HG02571 (cell line): ENCODE measurements at regions not wholly inside any gene's neighbourhood (a gene's known extent, or its start where the extent isn't known, plus 50 kb on each side); places are given as distances from the start of the nearest gene placed in this dataset.

Experiments
- ATAC-seq: cut with Tn5 transposase; IDR thresholded peaks from one replicate; pipeline ENCODE4 v1.9.1; 2021; ENCODE audit warnings: mild to moderate bottlenecking, moderate library complexity; ENCODE audit not compliant: unreplicated experiment

- ATAC-seq, result no peak
These were observed 403.8 kb upstream of the ID2 start for GRCh38 chr2:8277921-8278571.

DNA sequence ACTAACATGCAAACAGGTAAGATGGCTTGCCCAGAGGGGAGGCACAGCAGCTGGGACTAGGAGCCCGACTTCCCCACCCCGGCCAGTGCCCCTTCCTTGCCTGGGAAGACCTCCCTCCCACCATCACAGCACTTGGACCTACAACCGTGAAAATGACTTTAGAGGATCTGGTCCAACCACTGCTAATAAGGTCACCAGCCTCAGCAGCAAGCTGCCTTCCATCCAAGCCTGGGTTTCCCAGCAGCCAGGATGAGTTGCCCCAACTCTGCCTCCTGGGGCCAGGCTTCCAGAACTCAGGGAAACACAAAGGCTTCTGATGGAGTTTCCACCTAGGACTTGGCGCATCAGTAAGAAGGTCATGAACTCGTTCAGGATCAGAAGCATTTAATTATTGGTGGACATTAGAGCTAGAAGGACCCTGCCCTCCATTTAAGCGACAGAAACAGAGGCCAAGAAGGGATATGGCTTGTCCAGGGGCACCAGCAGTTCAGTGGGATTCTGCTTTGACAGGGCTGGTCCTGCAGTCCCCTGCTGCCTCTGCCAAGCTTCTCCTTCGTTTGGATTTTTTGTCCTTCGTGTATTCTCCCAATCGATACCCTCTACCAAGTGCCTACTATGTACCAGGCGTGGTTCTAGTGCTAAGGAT lies 403.0 kb upstream of the ID2 start:
- ATAC-seq, result no peak

GRCh38 chr2:8279506-8279905 lies 402.4 kb upstream of the ID2 start:
- no peak for ATAC-seq

GRCh38 chr2:8281234-8281633 lies 400.6 kb upstream of the ID2 start:
- no peak for ATAC-seq

DNA sequence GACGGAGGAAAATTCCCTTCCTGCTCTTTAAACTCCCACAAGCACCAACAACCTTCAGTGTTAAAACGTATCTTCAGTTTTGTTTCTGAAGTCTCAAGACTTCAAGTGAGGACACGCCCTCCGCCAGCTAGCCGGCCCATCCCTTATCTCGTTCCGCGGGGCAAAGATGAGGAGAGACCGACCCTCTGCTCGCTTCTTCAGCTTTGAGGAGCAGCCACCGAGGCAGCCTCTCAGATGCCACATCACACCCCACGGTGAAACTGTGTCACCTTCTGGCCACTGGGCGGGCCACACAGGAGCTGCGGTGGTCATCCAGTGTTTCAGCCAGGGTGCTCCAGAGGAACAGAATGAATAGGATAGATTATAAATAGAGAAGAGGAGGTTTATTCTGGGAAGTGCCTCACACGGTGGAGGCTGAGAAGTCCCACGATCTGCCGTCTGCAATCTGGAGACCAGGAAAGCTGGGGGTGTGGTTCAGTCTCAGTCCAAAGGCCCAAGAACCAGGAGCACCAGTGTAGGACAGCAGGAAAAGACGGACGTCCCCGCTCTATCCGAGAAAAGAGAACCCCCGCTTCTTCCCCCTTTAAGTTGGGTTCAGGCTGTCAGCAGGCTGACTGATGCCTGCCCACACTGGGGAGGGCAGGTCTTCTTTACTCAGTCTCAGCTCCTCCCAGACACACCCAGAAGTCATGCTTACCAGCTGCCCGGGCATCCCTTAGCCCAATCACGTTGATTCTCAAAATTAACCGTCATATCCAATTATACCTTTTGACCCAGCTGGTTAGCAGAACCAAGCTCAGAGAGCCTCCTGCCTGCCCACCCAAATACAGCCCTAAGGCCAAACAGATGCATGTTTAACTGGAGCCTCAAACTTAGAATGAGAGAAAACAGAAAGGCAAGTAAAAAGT lies 399.7 kb upstream of the ID2 start:
- ATAC-seq, result no peak

DNA sequence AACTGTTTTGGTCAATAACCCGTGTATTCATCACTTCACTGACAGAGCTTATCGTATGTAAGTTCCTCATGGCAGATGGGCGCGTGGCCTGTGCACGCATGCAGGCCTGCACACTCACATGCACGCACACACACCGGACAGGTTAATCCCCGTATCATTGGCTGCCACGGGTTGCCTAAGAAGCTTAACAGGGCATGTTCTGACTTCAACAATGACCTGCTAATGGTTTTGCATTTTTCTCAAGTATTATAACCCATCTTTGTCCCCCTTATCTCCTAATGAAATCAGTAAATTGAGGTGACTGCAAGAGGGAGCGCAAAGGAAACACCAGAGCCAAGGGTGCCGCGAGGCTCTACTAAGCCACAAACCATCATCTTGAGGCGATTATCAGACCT lies 399.0 kb upstream of the ID2 start:
- ATAC-seq, result no peak

DNA sequence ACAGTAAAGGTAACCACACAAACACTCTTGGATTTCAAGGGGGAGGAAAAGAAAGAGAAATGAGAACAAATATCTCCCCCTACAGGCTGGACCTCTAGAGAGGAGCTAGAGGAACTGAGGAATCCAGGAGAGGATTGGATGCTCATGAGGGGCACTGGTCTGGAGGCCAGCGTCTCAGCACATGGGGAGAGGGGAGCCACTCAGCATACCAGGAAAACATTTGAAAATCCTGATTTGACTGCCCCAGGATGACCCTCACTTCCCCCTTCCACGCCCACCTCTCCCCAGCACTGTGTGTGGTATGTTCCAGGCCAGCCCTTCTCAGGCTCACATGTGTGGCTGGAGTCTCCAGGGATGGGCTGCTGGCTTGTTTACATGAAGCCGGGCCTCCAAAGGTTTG lies 396.8 kb upstream of the ID2 start:
- no peak for ATAC-seq

DNA sequence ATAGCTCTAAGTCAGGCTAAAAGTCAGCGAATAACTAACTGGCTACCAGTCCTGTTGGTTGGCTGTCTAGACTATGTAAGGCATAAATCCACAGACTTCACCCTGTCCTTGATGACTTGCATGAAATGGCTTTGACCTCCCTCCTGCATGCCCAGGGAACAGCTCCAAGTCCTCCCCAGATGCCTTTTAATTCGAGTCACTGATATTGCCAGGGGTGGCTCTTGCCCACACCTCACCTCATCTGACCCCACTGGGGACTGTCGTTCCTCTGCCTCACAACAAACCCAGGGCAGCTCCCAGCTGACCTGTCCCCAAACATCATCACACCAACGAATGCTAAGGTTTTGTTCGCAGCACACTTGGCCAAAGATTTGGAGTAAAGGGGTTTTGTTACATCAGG lies 396.0 kb upstream of the ID2 start:
- ATAC-seq, result no peak

GRCh38 chr2:8288206-8288605 lies 393.6 kb upstream of the ID2 start:
- no peak for ATAC-seq

DNA sequence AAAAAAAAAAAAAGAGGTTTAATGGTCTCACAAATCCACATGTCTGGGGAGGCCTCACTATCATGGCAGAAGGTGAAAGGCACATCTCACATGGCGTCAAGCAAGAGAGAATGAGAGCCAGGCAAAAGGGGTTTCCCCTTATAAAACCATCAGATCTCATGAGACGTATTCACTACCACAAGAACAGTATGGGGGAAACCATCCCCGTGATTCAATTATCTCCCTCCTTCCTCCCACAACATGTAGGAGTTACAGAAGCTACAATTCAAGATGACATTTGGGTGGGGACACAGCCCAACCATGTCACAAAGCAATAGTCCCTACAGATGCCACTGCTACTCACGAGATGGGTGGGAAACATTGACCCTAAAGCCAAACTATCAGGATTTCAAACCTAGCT lies 392.7 kb upstream of the ID2 start:
- no peak for ATAC-seq

DNA sequence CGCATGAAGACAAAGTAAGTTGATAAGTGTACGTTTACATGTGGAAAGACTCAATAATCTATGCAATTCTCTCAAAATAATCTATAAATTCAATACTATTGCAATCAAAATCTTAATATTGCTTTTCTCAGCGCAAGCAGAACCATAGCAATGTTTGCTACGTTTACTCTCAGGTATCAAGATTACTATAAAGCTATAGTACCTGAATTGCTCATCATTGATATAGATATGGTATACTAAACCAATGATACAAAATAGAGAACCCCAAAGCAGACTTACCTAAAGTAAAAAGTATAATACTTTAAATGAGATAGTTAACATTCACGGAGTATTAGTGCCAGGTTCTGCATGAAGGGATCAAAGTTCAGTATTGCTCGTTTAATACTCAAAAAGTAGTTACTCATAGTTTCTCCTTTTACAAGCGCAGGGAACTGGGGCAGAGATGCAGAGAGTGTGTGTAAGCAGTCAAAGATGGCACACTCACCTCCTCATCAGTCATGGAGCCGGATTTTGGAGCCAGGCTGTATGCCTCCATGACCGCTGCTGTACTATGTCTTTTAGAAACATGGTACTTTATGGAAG lies 391.0 kb upstream of the ID2 start:
- ATAC-seq, result no peak

GRCh38 chr2:8296306-8296705 lies 385.6 kb upstream of the ID2 start:
- ATAC-seq, result no peak

DNA sequence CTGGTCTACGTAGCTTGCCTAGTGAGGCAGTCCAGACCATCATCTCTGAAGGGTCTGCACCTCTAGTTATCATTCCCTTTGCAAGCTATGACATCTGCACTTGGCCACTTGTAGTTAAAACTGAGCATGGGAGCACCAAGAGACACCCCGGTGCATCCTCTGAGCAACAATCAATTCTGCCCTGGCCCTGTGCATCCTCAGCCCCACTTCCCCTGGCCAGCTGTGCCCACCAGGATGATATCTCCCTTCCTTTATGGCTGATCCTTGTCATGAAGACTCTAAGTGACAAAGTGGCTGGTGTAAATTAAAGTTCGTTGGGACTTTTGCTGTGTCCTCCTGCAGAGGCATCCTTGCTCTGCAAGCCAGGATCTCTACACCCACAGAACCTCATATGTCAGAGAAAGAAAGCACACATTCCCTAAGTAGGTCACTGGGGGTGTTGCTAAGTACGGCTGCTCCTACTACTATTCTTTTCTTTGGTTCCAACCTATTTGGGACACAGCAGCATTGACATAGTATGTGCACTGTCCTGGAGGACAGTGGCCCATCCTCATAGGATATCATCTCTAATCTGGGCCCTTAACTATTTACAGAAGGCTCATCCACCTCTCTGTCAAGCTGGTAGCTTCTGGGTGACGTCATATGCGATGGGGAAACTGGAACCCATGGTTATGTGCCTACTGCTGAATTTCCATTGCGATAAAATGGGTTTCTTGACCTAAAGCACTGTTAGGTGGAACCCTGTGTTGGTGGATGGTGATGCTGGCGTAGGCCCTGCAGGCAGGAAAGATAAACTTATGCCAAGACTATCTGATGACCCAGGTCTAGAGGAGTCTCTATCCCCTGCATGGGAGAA lies 384.3 kb upstream of the ID2 start:
- no peak for ATAC-seq

DNA sequence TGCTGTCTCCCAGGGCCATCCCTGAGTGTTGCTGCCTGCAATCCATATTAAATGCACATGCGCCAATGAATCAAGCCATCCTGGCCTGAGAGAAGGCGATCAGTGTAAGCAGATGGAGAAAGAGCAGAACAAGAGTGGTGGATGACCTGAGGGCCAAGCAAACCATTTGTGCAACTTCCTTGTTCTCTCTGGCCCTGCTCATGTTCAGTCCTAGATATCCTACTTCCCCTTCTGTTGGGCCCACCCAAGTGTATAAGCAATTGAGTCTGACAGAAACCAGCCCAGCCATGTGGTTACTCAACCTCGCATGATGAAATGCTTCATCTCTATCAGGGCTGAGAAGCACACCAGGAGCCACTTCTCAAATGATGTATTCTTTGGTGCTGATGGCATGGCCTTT lies 383.1 kb upstream of the ID2 start:
- ATAC-seq, result no peak

- ATAC-seq, result no peak
These were observed 381.6 kb upstream of the ID2 start for GRCh38 chr2:8300216-8300615.

GRCh38 chr2:8300905-8301304 lies 381.0 kb upstream of the ID2 start:
- ATAC-seq, result no peak

DNA sequence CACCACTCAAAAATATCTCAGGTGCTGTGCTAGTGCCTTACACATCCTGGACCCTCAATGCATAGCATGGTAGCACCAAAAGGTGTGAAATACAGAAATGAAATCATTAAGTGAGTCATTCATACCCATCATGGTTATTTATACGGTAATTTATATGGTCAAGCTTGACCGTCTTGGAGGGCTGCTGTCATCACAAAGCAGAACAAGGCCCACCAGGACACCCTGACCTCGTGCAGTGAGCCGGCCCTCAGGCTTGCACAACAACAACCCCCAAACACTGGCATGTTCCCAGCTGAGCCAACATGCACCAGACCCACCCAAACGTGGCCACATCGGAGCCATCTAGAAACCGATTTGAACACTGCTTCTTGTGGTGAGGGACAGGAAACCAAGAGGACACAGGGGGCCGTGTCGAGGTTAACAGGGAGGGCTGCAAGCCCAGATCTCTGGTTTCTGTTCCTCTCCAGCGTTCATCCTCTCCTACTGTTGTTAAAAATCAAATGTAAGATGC lies 378.5 kb upstream of the ID2 start:
- peak; percentile 64 for ATAC-seq

- no peak for ATAC-seq
These were observed 376.8 kb upstream of the ID2 start for GRCh38 chr2:8304821-8305766.
